PC-3 (cell line): ENCODE measurements at regions not wholly inside any gene's neighbourhood (a gene's known extent, or its start where the extent isn't known, plus 50 kb on each side); places are given as distances from the start of the nearest gene placed in this dataset. TPM values are rescaled to one million over a fixed set of nuclear protein-coding genes. Genes with fewer than 3 reads are reported as not detected.
A peak's percentile ranks its signal among the peaks of the same experiment; 100 is the strongest.
"Not testable (repeated sequence)": the region's sequence is repeated elsewhere in the genome, so short reads cannot be mapped to it uniquely, and the experiment has no call there.

Experiments
- ATAC-seq: fragments of 200-7000 bp; cut with Tn5 transposase; 2 replicates; pipeline ENCODE4 v1.9.1; 2020; ENCODE audit warnings: mild to moderate bottlenecking, moderate library complexity
- BruUV-seq: library from RNA; stranded (reverse); fragments of 400-500 nt; replicated peaks from 2 replicates; lab custom pipeline; 2021; lab: Mats Ljungman, UMichigan
- CTCF ChIA-PET: fragments of 300-600 bp; sonication (Branson Sonifier 250); formaldehyde crosslinking; loops from one replicate; lab custom pipeline; 2022; ENCODE audit warnings: antibody characterized with exemption; lab: Charles Lee
- POLR2A ChIA-PET: fragments of 300-600 bp; sonication (Branson Sonifier 250); formaldehyde crosslinking; loops from one replicate; lab custom pipeline; 2022; ENCODE audit warnings: antibody characterized with exemption; ENCODE audit not compliant: unreplicated experiment; lab: Charles Lee
- DNase-seq: peaks from one replicate; pipeline ENCODE4 v3.0.0-alpha.2; 2015
- H2AFZ ChIP-seq: fragments of 300-600 bp; sonication (generic); 2 replicates; pipeline ENCODE4 v1.6.0; 2016; ENCODE audit warnings: antibody characterized with exemption, low read length
- H3F3A ChIP-seq: fragments of 300-600 bp; sonication (generic); one replicate; pipeline ENCODE4 v1.6.0; 2017; ENCODE audit warnings: antibody characterized with exemption, low read length, control low read depth, mild to moderate bottlenecking; ENCODE audit not compliant: unreplicated experiment
- H3K27ac ChIP-seq: fragments of 300-600 bp; sonication (generic); 2 replicates; pipeline ENCODE4 v1.5.1; 2016; ENCODE audit warnings: mild to moderate bottlenecking, low read length
- H3K27me3 ChIP-seq: fragments of 300-600 bp; sonication (generic); 2 replicates; pipeline ENCODE4 v1.6.1; 2016; ENCODE audit warnings: low read length, mixed read lengths
- H3K36me3 ChIP-seq: fragments of 300-600 bp; sonication (generic); 2 replicates; pipeline ENCODE4 v1.6.1; 2016; ENCODE audit warnings: low read depth, mixed run types, low read length, mixed read lengths
- H3K4me1 ChIP-seq: fragments of 300-600 bp; sonication (generic); 2 replicates; pipeline ENCODE4 v1.5.1; 2016; ENCODE audit warnings: low read length; ENCODE audit not compliant: insufficient read depth
- H3K4me2 ChIP-seq: fragments of 300-600 bp; sonication (generic); 2 replicates; pipeline ENCODE4 v1.6.0; 2016; ENCODE audit warnings: low read length
- H3K4me3 ChIP-seq: fragments of 300-600 bp; sonication (generic); 2 replicates; pipeline ENCODE4 v1.5.1; 2016; ENCODE audit warnings: mild to moderate bottlenecking, low read length, mixed read lengths
- H3K79me2 ChIP-seq: fragments of 300-600 bp; sonication (generic); 2 replicates; pipeline ENCODE4 v1.6.1; 2017; ENCODE audit warnings: low read length, mixed read lengths
- H3K9ac ChIP-seq: fragments of 300-600 bp; sonication (generic); 2 replicates; pipeline ENCODE4 v1.6.0; 2016; ENCODE audit warnings: mild to moderate bottlenecking, low read length
- H3K9me2 ChIP-seq: fragments of 300-600 bp; sonication (generic); replicated peaks from 2 replicates; pipeline ENCODE4 v1.6.1; 2016; ENCODE audit warnings: mixed run types, low read length, mixed read lengths
- H3K9me3 ChIP-seq: fragments of 300-600 bp; sonication (generic); 2 replicates; pipeline ENCODE4 v1.6.1; 2016; ENCODE audit warnings: low read length, mixed read lengths
- H4K20me1 ChIP-seq: fragments of 300-600 bp; sonication (generic); 2 replicates; pipeline ENCODE4 v1.6.1; 2016; ENCODE audit warnings: low read length, mixed read lengths
- CTCF ChIP-seq: fragments of 300-600 bp; sonication (generic); conservative IDR thresholded peaks from 2 replicates; pipeline ENCODE4 v1.5.1; 2017; ENCODE audit warnings: antibody characterized with exemption, low read depth, mild to moderate bottlenecking, low read length
- EZH2 ChIP-seq: fragments of 300-600 bp; sonication (generic); IDR thresholded peaks from one replicate; pipeline ENCODE4 v1.6.1; 2017; ENCODE audit warnings: antibody characterized with exemption, mild to moderate bottlenecking, low read length; ENCODE audit not compliant: unreplicated experiment
- EZH2phosphoT487 ChIP-seq: fragments of 300-600 bp; sonication (generic); IDR thresholded peaks from 2 replicates; pipeline ENCODE4 v1.6.1; 2018; ENCODE audit warnings: mild to moderate bottlenecking, antibody characterized with exemption, low read length, borderline replicate concordance
- intact Hi-C: fragments of 100-400 bp; cut with micrococcal nuclease; formaldehyde crosslinking; loops from 2 replicates; pipeline ENCODE4 v1.9.0; 2023
- microRNA-seq: library from miRNA; unstranded; fragments of <30 nt; microRNA quantifications from one replicate; pipeline ENCODE4 v1.1.0, GENCODE V29; 2020; ENCODE audit not compliant: unreplicated experiment

- no peak overlapping the region for H3K27ac ChIP-seq
- H3K4me3 ChIP-seq: no peak overlapping the region
- peak overlapping the region; percentile 53 for H2AFZ ChIP-seq
- no peaks in the 10 kb centered on the region for H3K9me3 ChIP-seq
- H3K9me2 ChIP-seq: no peaks in the 10 kb centered on the region
- H4K20me1 ChIP-seq: no peaks in the 10 kb centered on the region
- H3K4me2 ChIP-seq: peak overlapping the region; percentile 8; the same call in 1 of the 2 replicates
- POLR2A ChIA-PET: no interaction called here
- H3K79me2 ChIP-seq: no peaks in the 10 kb centered on the region
- BruUV-seq: no TSS peak
- no peak for DNase-seq
- CTCF ChIA-PET: no interaction called here
- H3F3A ChIP-seq: no peaks in the 10 kb centered on the region
- no peak overlapping the region for H3K9ac ChIP-seq
- no peak for ATAC-seq
- TF ChIP-seq EZH2 (no peak), EZH2phosphoT487 (no peak), CTCF (no peak)
- no peaks in the 10 kb centered on the region for H3K27me3 ChIP-seq
- H3K36me3 ChIP-seq: no peaks in the 10 kb centered on the region
- intact Hi-C loops: no loop called here
- H3K4me1 ChIP-seq: peaks cover 10% of the 10 kb centered on the region
These were observed 56.7 kb upstream of the LPAR1 start for GRCh38 chr9:111094958-111095357.

GRCh38 chr9:111094433-111094924 is 56.2 kb upstream of the LPAR1 start:
- peak overlapping the region; percentile 8; the same call in 1 of the 2 replicates for H3K4me2 ChIP-seq
- ChIA-PET CTCF (no interaction called here), POLR2A (no interaction called here)
- peaks cover 10% of the 10 kb centered on the region for H3K4me1 ChIP-seq
- H2AFZ ChIP-seq: peak overlapping the region; percentile 53
- intact Hi-C loops: no loop called here
- no peaks in the 10 kb centered on the region for H3K79me2 ChIP-seq
- no peaks in the 10 kb centered on the region for H4K20me1 ChIP-seq
- no peak overlapping the region for H3K4me3 ChIP-seq
- H3K36me3 ChIP-seq: no peaks in the 10 kb centered on the region
- H3K27ac ChIP-seq: 0 out of 2 replicates have a peak overlapping the region, but pooled peaks have one; percentile 11
- H3F3A ChIP-seq: no peaks in the 10 kb centered on the region
- TF ChIP-seq CTCF (no peak), EZH2 (no peak), EZH2phosphoT487 (no peak)
- no peak overlapping the region for H3K9ac ChIP-seq
- BruUV-seq: no TSS peak
- no peaks in the 10 kb centered on the region for H3K9me3 ChIP-seq
- no peaks in the 10 kb centered on the region for H3K9me2 ChIP-seq
- no peaks in the 10 kb centered on the region for H3K27me3 ChIP-seq
- ATAC-seq: peak; percentile 83
- DNase-seq: peak; percentile 57

GRCh38 chr9:111092167-111092566 is 53.9 kb upstream of the LPAR1 start:
- ATAC-seq, H3K4me3 ChIP-seq, BruUV-seq, H2AFZ ChIP-seq, intact Hi-C loops, H3K4me2 ChIP-seq, H3K79me2 ChIP-seq, H3K9ac ChIP-seq, DNase-seq, H3K27me3 ChIP-seq, H4K20me1 ChIP-seq, H3K9me2 ChIP-seq, H3F3A ChIP-seq, H3K27ac ChIP-seq, H3K9me3 ChIP-seq, POLR2A ChIA-PET, CTCF ChIA-PET, H3K36me3 ChIP-seq: not testable (repeated sequence)
- peaks cover 10% of the 10 kb centered on the region for H3K4me1 ChIP-seq

Small RNA genes lying in the stretch of these regions (microRNA-seq; reads per million reads assigned to microRNA genes)
- gene MIR7702: not detected
